Hematopoietic multipotent progenitor cell (in vitro differentiated cells): ENCODE measurements at regions not wholly inside any gene's neighbourhood (a gene's known extent, or its start where the extent isn't known, plus 50 kb on each side); places are given as distances from the start of the nearest gene placed in this dataset.
A peak's percentile ranks its signal among the peaks of the same experiment; 100 is the strongest.
"Not testable (repeated sequence)": the region's sequence is repeated elsewhere in the genome, so short reads cannot be mapped to it uniquely, and the experiment has no call there.

Source experiments
- DNase-seq, 3 donors: peaks; one replicate each; pipeline ENCODE4 v3.0.0-alpha.2; 2011 to 2015; ENCODE audit warnings: low read depth in 2 of 3, low spot score in 2 of 3

GRCh38 chr4:131650951-131651350 is 1498.1 kb upstream of the PCDH10 start:
- no peak for DNase-seq

- DNase-seq: not testable (repeated sequence)
These were observed 1465.8 kb upstream of the PCDH10 start for GRCh38 chr4:131683314-131683713.

GRCh38 chr4:131721883-131722282 is 1427.2 kb upstream of the PCDH10 start:
- DNase-seq: no peak

- DNase-seq: not testable (repeated sequence)
These were observed 1426.0 kb upstream of the PCDH10 start for GRCh38 chr4:131723069-131723468.

- DNase-seq: peak; percentile 5 to 66 (median 41)
These were observed 1424.2 kb upstream of the PCDH10 start for GRCh38 chr4:131724847-131725246.

- not testable (repeated sequence) for DNase-seq
These were observed 1423.6 kb upstream of the PCDH10 start for GRCh38 chr4:131725521-131725920.

- not testable (repeated sequence) for DNase-seq
These were observed 1422.2 kb upstream of the PCDH10 start for GRCh38 chr4:131726940-131727339.

- DNase-seq: not testable (repeated sequence)
These were observed 1421.7 kb upstream of the PCDH10 start for GRCh38 chr4:131727418-131727817.

GRCh38 chr4:131729205-131729604 is 1419.9 kb upstream of the PCDH10 start:
- not testable (repeated sequence) for DNase-seq

- DNase-seq: not testable (repeated sequence)
These were observed 1419.2 kb upstream of the PCDH10 start for GRCh38 chr4:131729716-131730398.

GRCh38 chr4:131730574-131730973 is 1418.5 kb upstream of the PCDH10 start:
- not testable (repeated sequence) for DNase-seq

GRCh38 chr4:131732034-131732630 is 1417.0 kb upstream of the PCDH10 start:
- not testable (repeated sequence) for DNase-seq

GRCh38 chr4:131734321-131734720 is 1414.8 kb upstream of the PCDH10 start:
- DNase-seq: not testable (repeated sequence)

GRCh38 chr4:131734851-131735385 is 1414.2 kb upstream of the PCDH10 start:
- not testable (repeated sequence) for DNase-seq

- DNase-seq: not testable (repeated sequence)
These were observed 1410.1 kb upstream of the PCDH10 start for GRCh38 chr4:131738991-131739390.

GRCh38 chr4:131741836-131742235 is 1407.3 kb upstream of the PCDH10 start:
- not testable (repeated sequence) for DNase-seq

- not testable (repeated sequence) for DNase-seq
These were observed 1406.4 kb upstream of the PCDH10 start for GRCh38 chr4:131742536-131743205.

- DNase-seq: not testable (repeated sequence)
These were observed 1405.7 kb upstream of the PCDH10 start for GRCh38 chr4:131743348-131743747.

GRCh38 chr4:131747203-131747602 is 1401.9 kb upstream of the PCDH10 start:
- DNase-seq: not testable (repeated sequence)

GRCh38 chr4:131749224-131749623 is 1399.9 kb upstream of the PCDH10 start:
- not testable (repeated sequence) for DNase-seq

GRCh38 chr4:131750006-131750405 is 1399.1 kb upstream of the PCDH10 start:
- not testable (repeated sequence) for DNase-seq
